A172 (cell line): ENCODE measurements at regions not wholly inside any gene's neighbourhood (a gene's known extent, or its start where the extent isn't known, plus 50 kb on each side); places are given as distances from the start of the nearest gene placed in this dataset.
"Not testable (repeated sequence)": the region's sequence is repeated elsewhere in the genome, so short reads cannot be mapped to it uniquely, and the experiment has no call there.

Source experiments
- DNase-seq: peaks from one replicate; pipeline ENCODE4 v3.0.0-alpha.2; 2015; ENCODE audit warnings: low spot score

DNA sequence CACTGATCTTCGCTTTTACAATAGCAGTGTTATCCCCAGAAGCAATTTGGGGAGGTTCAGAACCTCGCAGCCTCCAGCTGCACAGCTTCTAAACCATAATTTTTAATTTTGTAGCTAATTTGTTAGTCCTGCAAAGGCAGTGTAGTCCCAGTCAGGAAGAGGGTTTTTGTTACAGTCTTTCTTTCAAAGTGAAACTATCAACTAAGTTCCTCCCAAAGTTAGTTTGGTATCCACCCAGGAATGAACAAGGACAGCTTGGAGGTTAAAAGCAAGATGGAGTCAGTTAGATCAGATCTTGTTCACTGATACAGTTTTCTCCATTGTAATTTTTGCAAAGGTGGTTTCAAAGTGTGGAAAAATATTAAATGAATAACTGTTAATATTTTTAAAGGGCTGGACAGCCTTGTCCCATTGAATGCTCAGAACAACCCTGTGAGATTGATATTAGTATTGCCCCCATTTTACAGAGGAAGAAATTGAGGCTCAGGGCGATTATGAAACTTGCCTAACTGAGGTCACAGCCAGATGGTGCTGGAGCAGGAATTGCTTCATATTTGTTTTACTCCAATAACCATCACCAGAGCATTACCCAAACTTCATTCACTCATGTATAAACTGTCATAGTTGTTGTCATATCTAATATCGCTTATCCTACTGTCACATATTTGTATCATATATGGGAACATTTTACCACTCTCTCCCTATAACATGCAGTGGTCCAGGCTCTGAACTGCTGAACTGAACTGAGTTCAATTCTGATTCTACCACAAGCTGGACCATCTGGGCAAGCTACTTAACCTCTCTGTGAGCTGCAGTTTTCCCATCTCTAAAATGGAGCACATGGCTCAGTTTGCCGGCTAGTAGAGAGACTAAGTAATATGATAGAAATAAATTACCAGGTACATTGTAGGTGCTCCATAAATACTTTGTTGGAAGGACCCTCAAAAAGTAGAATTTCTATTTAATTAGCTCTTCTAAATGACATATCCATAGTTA, 213.8 kb downstream of the BCAS1 start:
- DNase-seq = no peak

DNA sequence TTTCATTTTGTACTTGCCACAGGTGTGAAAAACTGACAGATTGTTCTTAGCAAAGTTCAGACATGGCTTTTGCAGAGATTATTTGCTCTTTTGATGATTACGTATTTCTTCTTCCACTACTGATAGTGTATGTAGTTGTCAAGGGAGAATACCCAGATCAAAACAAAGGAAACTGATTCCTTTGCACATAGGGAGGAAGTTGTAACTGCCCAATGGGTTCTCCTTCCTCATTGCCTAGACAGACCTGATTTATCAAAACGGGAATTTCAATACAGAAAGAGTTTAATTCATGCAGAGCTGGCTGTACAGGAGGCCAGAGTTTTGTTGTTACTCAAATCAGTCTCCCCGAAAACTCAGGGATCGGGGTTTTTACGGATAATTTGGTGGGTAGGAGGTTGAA, 214.7 kb downstream of the BCAS1 start:
- no peak for DNase-seq

DNA sequence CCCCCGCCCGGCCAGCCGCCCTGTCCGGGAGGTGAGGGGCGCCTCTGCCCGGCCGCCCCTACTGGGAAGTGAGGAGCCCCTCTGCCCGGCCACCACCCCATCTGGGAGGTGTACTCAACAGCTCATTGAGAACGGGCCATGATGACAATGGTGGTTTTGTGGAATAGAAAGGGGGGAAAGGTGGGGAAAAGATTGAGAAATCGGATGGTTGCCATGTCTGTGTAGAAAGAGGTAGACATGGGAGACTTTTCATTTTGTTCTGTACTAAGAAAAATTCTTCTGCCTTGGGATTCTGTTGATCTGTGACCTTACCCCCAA, 215.8 kb downstream of the BCAS1 start:
- DNase-seq = not testable (repeated sequence)

DNA sequence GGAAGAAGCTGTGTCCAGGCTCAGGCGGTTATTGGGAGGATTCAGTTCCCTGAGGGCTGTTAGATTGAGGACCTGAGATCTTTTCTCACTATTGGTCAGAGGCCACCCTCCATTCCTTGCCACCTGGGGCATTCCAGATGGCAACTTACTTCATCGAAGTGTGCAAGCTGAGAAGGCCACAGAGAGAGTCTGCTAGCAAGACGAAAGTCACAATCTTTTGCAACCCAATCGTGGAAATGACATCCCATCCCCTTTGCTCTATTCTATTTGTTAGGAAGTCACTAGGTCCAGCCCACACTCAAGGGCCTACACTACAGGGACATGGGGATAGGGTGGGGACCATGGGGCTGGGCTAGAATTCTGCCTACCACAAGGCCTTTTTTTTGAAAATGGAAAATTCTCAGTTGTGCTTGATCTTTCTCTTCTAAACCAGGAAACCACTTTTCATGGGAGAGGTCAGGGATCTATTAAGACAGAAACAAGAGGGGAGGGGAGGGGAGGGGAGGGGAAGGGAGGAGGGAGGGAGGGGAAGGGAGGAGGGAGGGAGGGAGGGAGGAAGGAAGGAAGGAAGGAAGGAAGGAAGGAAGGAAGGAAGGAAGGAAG, 217.2 kb downstream of the BCAS1 start:
- no peak for DNase-seq

DNA sequence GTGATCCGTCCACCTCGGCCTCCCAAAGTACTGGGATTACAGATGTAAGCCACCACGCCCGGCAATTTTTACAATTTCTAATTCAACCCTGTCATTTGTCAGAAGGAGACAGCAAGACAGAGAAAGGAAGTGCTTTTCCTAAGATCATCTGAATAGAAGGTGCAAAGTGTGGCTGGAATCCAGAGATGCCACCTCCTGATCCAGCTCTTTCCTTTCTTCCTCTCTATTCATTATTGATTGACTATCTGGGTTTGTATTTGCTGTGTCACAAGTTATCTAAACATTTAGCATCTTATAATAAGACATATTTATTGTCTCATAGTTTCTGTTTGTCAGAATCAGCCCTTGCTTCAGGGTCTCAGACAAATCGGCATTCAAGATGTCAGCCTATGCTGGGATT, 217.7 kb downstream of the BCAS1 start:
- DNase-seq = no peak

DNA sequence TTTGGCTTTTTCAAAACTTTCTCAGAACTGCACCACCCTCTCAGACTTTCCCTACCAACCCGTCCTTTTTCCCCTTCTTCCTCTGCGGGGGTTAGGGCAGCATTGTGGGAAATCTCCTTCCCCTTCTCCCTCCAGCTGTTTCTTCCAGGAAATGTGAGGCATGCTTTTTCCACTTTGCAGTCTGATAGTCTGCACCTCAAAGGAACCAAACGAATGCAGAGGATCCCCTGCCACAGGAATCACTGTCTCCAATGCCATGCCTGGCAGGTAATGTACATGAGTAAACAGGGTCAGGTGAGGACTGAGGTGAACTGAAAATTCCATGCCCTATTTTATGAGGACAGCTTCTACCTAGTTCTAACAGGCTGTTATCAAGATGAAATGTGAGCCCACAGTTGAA, 218.4 kb downstream of the BCAS1 start:
- no peak for DNase-seq

DNA sequence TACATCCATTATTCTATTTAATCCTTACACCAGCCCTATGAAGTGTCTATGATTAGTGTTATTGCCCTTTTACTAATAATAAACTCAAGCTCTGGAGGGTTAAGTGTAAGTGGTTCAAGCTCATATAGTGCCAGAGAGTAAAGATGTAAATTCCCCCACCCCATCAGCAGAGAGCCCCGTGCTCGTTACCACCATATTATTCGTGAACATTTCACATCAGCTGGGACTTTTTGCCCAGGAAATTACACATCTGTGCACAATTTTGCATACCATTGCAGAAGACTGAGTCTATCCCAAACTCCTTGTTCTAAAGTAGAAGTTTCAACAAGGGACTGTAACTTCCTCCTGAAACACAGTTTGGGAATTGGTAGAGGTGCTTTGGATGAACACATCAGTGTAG, 220.1 kb downstream of the BCAS1 start:
- no peak for DNase-seq

DNA sequence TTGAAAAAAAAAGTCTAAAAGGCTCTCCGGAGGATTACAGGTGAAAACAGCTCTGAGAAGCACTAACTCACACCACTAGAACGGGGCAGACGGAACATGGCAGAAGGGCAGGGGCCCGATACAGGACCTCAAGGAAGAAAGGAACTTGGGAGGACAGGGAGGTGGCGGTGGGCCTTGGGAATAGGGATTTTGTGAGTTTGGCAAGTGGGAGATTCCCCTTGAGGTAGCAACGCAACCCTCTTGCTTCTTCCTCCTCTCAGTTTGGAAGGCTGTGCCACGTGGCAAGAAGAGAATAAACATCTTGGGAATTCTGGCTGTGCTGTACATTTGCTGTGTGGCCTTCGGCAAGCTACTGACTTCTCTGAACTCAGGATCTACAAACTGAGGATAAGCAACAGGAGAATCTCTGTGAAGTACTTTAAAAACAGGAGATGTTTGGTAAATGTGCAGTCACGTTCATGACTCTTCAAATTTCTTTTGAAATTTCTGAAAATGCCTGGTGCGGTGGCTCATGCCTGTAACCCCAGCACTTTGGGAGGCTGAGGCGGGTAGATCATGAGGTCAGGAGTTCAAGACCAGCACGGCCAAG, 220.8 kb downstream of the BCAS1 start:
- no peak for DNase-seq

DNA sequence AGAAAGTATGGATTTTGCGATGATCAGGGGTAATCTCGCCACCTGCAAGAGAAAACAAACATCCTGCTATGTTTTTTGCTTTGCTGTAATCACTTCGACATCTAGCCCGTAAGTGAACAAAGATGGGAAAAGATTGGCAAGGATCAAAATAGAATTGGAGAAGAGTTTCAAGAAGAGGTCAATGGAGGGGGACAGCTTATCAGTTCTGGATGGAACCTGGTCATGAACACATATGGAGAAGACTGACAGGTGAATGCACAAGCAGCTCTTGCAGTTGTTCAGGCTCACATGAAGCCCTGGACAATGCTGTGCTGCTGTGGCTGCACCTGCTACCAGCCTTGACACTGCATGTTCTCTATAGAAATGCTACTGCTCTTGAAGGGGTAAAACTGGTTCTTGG, 222.1 kb downstream of the BCAS1 start:
- DNase-seq = no peak

DNA sequence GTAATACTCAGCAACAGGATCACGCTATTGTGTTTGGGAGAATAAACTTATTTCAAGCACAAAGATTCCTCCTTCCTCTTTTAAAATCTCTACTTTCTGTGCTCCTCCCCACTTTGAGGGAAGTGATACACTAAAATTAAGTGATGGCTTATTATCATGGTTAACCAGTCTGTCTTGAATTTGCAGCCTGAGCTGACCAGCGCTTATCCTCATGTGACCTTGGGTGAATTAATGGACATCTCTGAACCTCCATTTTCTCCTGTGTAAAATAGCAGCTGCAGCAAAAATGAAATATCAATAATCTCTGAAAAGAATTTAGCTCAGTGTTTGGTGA, 222.6 kb downstream of the BCAS1 start:
- DNase-seq = no peak

DNA sequence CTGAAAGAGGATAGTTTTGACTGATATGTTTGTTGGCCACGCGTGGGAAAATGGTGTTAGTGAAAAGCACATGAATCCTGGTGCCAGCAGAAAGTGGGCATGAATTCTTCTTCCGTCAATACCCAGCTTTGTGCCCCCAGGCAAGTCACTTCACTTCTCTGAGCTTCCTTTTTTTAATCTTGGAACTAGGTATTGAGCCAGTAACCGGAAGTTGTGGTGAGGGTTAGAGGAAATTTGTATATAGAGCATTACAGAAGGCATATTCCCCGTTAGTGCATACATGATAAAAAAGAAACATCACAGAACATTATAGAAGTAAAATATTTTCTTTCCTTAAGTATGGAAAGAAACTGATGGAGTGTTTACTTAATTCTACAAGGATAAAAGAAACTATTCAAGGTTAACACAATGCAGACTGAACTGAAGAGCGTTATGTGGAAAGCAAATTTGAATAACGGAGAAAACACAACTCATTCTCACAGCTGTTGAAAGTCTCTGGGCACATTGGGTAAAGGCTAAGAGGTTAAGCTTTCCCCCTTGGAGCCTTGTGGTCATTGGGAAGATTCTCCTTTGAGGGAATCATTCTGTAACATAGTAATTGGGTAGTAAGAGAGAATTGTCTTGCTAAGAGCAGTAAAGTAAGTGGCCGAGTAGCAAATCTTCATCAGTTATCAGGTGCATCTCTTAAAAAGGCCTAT, 223.1 kb downstream of the BCAS1 start:
- no peak for DNase-seq

DNA sequence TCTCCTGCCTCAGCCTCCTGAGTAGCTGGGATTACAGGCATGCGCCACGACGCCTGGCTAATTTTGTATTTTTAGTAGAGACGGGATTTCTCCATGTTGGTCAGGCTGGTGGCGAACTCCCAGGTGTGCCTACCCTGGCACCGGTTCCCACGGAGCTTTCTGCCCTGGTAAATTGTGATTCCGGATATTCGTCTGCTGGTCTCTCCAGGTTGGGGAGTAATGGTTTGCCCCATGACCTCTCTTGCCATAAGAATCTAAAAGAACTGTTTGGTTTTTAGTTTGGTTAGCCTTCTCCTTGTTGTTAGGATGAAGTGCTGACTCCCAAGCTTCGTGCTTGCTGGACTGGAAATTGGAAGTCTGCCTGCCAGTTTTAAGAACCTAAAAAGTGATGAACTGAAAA, 223.8 kb downstream of the BCAS1 start:
- DNase-seq = no peak

DNA sequence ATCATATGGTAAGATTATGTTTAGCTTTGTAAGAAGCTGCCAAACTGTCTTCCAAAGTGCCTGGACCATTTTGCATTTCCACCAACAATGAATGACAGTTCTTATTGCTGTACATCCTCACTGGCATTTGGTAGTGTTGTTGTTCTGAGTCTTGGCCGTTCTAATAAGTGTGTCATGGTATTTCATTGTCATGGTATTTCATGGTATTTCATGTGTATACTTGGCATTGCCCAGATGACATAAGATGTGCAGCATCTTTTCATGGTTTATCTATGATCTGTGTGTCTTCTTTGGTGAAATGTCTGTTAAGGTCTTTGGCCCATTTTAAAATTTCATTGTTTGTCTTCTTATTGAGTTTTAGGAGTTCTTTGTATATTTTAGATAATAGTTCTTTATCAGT, 224.4 kb downstream of the BCAS1 start:
- DNase-seq = no peak

DNA sequence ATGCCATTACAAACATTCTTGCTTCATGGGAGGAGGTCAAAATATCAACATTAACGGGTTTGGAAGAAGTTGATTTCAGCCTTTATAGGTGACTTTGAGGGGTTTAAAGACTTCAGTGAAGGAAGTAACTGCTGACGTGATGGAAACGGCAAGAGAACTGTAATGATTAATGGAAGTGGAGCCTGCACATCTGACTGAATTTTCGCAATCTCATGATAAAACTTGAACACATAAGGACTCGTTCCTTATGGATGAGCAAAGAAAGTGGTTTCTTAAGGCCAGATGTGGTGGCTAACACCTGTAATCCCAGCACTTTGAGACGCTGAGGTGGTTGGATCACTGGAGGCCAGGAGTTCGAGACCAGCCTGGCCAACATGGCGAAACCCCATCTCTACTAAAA, 226.1 kb downstream of the BCAS1 start:
- DNase-seq = no peak

DNA sequence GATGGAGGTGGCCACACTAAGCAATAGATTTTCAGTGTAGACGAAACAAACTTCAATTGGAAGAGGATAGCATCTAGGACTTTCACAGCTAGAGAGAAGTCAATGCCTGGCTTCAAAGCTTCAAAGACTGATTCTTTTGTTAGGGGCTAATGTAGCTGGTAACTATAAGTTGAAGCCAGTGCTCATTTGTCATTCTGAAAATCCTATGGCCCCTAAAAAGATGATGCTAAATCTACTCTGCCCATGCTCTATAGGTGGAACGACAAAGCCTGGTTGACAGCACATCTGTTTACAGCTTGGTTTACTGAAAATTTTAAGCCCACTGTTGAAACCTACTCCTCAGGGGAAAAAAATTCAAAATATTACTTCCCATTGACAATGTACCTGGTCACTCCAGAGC, 226.7 kb downstream of the BCAS1 start:
- DNase-seq = no peak

DNA sequence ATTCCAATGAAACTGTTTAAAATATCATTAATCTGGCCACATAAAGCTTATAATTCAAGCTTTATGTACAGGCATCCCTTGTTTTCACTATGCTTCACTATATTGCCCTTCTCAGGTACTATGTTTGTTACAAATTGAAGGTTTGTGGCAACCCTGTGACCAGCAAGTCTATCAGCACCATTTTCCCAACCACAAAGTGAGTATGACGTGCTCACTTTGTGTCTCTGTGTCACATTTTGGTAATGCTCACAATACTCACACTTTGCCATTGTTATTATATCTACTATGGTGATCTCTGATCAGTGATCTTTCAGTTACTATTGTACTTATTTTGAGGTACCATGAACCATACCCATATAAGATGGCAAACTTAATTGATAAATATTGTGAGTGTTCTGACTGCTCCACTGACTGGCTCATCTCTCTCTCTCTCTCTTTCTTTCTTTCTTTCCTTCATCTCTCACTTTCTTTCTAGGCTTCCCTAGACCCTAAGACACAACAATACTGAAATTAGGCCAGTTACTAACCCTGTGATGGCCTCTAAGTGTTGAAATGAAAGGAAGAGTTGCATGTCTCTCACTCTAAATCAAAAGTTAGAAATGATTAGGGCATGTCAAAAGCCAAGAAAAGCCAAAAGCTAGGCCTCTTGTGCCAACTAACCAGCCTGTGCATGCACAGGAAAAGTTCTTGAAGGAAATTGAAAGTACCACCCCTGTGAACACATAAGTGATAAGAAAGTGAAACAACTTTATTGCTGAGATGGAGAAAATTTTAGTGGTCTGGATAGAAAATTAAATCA, 227.9 kb downstream of the BCAS1 start:
- DNase-seq = no peak

DNA sequence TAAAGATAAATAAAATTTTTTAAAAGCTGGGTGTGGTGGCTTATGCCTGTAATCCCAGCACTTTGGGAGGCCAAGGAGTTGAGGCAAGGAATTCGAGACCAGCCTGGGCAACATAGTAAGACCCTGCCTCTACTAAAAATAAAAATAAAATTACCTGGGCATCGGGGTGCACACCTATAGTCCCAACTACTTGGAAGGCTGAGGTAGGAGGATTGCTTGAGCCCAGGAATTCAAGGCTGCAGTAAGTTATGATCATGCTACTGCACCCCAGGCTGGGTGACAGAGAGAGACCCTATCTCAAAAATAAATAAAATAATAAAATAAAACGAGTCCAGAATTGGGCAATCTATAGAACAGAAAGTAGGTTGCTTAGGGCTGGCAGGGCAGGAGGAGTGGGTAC, 228.7 kb downstream of the BCAS1 start:
- no peak for DNase-seq

DNA sequence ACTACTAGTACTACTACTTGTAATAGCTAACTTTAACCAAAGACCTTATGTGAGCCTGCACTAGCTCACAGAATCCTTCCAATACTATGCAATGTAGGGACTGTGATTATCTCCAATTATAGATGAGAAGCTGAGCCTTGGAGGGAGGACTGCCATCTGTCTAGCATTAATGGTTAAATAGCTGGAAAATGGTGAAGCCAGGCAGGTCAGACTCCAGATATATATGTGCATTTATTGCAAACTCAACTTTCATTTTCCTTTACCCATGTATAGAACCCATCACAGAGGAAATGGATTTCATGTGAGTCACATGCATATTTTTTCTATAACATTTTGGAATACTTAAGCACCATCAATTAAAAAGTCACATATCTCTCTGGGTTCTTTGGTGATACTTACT, 229.9 kb downstream of the BCAS1 start:
- no peak for DNase-seq

DNA sequence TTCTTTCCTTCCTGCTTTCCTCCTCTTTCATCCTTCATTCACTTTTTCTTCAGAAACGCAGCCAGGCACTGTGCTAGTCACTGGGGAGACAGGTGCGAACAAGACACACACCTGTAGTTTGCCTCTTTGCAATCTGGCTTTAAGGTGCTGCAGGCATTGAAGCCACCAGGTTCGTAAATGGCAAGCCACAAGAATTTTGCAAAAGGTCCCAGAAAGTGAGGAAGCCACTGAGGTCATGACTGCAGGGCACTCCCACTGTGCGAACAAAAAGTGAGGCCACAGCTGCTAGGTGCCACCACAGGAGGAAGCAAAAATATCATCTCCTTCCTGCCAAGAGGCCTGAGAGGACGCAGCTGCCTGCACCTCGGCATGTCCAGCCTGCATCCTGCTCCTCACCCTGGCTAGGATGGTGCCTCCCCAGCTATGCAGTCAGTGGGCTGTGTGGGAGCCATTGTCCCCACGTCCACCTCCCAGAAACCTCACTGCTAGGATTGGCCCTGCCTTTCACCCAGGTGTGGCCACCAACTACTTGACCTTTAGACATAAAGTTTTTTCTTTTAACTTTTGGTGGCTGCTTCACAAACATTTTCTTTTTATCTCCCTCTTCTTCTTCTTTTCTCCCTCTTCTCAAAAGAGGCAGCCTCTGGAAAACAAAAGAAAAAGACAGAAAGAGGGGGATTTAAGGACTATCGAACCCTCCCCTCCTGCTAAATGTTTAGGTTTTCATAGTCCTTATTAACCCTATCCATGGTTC, 230.8 kb downstream of the BCAS1 start:
- peak; percentile 44 for DNase-seq

DNA sequence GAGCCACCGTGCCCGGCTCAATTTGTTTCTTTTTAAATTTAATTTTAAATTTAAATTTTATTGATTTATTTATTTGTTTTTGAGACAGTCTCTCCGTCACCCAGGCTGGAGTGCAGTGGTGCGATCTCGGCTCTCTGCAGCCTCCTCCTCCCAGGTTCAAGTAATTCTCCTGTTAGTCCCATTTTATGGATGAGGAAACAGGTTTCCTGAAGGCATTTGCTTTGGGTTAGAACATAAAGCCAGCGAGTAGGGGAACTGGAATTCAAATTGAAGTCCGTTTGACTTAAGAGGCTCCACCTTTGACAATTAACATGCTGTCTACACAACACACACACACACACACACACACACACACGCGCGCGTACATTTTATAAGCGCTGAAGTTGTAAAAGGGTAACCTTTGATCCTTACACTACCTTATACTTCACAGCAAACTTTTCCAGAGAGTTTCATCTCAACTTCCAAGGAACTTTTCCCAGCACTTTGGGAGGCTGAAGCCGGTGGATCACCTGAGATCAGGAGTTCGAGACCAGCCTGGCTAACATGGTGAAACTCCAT, 232.0 kb downstream of the BCAS1 start:
- no peak for DNase-seq
